HuH-7 (cell line): ENCODE measurements at regions not wholly inside any gene's neighbourhood (a gene's known extent, or its start where the extent isn't known, plus 50 kb on each side); places are given as distances from the start of the nearest gene placed in this dataset.
"Not testable (repeated sequence)": the region's sequence is repeated elsewhere in the genome, so short reads cannot be mapped to it uniquely, and the experiment has no call there.

Experiments
- DNase-seq: peaks from one replicate; pipeline ENCODE4 v3.0.0; 2011; ENCODE audit warnings: low spot score

GRCh38 chr13:34361560-34361959 lies 543.6 kb downstream of the RFC3 start:
- DNase-seq, result no peak

GRCh38 chr13:34363266-34363665 lies 545.3 kb downstream of the RFC3 start:
- no peak for DNase-seq

GRCh38 chr13:34364633-34365032 lies 546.7 kb downstream of the RFC3 start:
- DNase-seq, result no peak

GRCh38 chr13:34369931-34370330 lies 552.0 kb downstream of the RFC3 start:
- no peak for DNase-seq

- no peak for DNase-seq
These were observed 553.2 kb downstream of the RFC3 start for GRCh38 chr13:34371108-34371507.

GRCh38 chr13:34371645-34372395 lies 553.9 kb downstream of the RFC3 start:
- DNase-seq, result no peak

- DNase-seq, result no peak
These were observed 554.6 kb downstream of the RFC3 start for GRCh38 chr13:34372581-34372980.

GRCh38 chr13:34376483-34376882 lies 558.5 kb downstream of the RFC3 start:
- DNase-seq, result no peak

- no peak for DNase-seq
These were observed 560.8 kb upstream of the NBEA start for GRCh38 chr13:34381228-34381627.

GRCh38 chr13:34383728-34384127 lies 558.3 kb upstream of the NBEA start:
- DNase-seq, result no peak

GRCh38 chr13:34386229-34386628 lies 555.8 kb upstream of the NBEA start:
- DNase-seq, result not testable (repeated sequence)

GRCh38 chr13:34391076-34391475 lies 551.0 kb upstream of the NBEA start:
- DNase-seq, result no peak

- DNase-seq, result no peak
These were observed 540.4 kb upstream of the NBEA start for GRCh38 chr13:34401696-34402095.

- no peak for DNase-seq
These were observed 536.5 kb upstream of the NBEA start for GRCh38 chr13:34405410-34406181.

GRCh38 chr13:34408640-34409039 lies 533.4 kb upstream of the NBEA start:
- no peak for DNase-seq

GRCh38 chr13:34409496-34410182 lies 532.4 kb upstream of the NBEA start:
- DNase-seq, result no peak

GRCh38 chr13:34410678-34411077 lies 531.4 kb upstream of the NBEA start:
- no peak for DNase-seq

- no peak for DNase-seq
These were observed 530.9 kb upstream of the NBEA start for GRCh38 chr13:34411177-34411576.

- DNase-seq, result no peak
These were observed 530.2 kb upstream of the NBEA start for GRCh38 chr13:34411894-34412293.

GRCh38 chr13:34412295-34412694 lies 529.8 kb upstream of the NBEA start:
- no peak for DNase-seq

GRCh38 chr13:34412817-34413375 lies 529.2 kb upstream of the NBEA start:
- no peak for DNase-seq

- DNase-seq, result no peak
These were observed 528.4 kb upstream of the NBEA start for GRCh38 chr13:34413538-34414210.
